SK-MEL-5 (cell line): ENCODE measurements at regions not wholly inside any gene's neighbourhood (a gene's known extent, or its start where the extent isn't known, plus 50 kb on each side); places are given as distances from the start of the nearest gene placed in this dataset.
A peak's percentile ranks its signal among the peaks of the same experiment; 100 is the strongest.

Experiments
- DNase-seq: peaks from one replicate; pipeline ENCODE4 v3.0.0-alpha.2; 2016; ENCODE audit warnings: low read depth, low spot score
- in situ Hi-C: cut with HindIII; loops from 2 replicates; pipeline ENCODE4 v1.10.0; 2016; ENCODE audit warnings: low sequenced_read_pairs, high pct_unique_total_duplicates, low pct_unique_long_range_greater_than_20kb

DNA sequence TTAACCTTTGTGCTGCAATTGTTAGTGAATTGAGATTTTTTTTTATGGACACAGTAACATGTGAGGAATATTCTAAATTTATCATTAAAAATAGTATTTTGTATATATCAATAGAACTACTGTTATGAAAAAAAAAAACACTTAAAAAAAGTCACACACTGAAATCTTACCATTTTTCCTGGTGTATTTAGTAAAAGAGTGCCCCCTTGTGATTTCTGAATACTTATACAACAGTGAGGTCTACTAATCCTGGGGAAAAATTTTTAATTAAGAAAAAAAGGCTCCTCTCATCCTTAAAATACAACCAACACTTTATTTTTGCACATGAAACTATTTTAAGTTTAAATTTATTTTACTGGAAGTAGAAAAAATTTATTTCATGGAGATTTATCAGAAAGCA lies 56.4 kb upstream of the SPOCK3 start:
- in situ Hi-C loops = no loop called here
- peak; percentile 61 for DNase-seq

DNA sequence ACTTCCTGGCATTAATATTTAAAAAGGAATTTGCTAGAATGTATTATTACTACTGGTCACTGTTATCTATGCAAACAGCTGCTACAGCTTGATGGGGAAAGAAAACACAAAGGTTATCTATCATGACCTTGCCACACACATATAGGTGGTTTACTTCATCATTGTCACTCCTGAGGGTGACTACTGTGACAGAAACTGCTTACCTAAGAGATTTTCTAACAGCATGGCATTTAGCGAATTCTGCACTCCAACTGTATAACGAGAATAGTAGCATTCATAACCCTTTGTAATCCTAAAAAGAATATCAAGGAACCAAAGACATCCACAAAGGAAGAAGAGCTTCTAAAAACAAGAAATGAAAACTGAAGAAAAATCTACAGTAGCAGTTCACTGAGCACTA lies 74.6 kb upstream of the SPOCK3 start:
- no peak for DNase-seq
- in situ Hi-C loops = no loop called here

DNA sequence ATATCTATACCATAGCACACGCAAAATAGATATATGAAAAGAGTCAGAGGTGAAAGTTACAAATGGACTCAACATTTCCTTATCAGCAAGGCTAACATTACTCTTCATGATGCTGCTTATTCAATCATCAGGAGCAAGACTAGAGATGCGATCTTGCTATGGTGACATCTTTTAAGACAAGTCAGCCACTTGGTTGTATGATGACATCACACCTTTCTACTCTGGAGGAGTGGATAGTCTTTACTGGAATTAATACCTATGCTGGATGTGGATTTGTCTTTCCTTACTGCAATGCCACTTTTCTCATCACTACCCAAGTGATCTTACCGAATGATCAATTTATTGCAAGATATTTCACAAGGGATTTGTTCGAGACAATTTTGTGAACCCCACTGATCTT lies 87.0 kb upstream of the SPOCK3 start:
- no peak for DNase-seq
- in situ Hi-C loops = no loop called here

DNA sequence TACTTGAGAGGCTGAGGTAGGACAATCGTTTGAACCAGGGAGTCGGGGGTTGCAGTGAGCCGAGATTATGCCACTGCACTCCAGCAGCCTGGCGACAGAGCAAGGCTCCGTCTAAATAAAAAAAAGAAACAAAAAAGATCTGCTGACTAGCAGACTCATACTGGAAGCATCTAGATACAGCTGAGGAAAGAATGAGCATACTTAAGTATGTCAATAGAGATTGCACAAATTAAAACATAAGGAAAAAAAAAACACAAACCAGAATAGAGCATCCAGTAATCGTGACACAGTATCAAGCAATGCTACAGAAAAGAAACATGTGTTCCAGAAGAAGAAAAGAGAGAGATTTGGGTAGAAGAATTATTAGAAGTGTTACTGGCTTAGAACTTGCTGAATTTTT lies 105.5 kb upstream of the SPOCK3 start:
- in situ Hi-C loops = no loop called here
- DNase-seq = no peak

DNA sequence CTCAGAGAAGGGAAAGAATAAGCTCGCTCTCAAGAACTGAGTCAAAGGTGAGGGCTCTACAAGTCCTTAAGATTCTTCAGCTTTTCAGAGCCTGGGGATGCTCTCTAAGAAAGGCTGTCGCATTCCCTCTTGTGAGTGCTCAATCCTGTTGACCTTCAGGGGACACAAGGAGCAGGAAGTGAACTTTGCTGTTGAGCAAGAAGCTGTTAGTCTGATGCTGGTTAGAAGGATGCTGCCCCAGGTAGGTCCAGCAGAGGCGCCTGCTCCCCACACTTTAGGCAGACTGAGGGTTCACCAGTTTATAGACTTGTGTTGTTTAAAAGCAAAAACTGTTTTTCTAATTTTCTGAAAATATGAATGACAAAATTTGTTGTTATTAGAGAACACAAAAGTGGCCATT lies 125.4 kb upstream of the SPOCK3 start:
- in situ Hi-C loops = no loop called here
- no peak for DNase-seq

DNA sequence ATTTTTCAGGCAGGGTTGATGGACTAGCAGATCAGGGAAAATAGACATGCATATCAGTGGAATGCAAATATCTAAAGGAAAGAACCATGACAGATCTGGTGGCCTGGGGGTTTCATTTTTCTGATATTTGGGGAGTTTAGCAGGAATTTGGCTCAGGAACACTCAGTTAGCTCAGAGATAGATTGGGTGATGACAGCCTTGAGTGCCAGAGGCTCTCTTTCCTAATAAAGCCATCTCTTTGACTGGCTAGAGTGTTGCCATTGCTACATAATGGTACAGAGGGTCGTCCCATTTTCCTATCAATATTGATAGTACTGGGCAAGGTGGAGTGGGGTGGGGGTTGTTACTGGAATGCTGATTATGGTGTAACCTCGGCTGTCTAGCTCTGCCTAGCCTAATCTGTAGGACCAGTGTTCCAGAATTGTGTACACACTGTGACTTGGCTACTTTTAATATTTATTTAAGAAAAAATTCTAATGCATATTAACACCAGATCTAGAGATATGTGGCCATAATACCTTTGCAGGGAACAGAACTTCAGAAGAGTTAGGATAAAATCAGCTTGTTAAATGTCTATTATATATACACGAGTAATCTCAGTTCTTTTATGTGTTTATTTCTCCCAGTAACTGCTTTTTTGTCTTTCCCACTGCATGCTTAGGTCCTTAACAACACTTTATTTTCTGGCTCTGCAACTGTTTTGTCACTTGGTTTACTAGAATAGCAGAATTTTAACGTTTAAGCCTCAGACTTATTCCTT lies 145.0 kb upstream of the SPOCK3 start:
- in situ Hi-C loops = no loop called here
- DNase-seq = no peak

DNA sequence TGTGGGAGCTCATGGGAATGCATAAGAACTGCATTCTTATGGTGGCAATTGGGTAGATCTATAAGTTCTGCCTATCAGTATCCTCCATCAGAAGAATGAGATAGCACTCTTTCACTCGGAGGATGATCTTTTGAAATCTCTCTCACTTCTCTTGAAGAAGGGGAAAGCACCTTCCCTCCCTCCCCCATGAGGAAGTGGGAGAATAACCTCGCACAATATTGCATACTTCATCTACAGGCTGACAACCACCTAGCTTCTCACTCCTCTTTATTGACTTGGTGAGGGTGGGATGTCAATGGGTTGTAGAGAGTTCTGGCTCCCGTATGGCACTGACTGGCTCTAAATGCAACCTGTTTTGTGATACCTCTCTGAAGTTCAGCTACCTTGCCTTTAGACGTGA lies 146.7 kb upstream of the SPOCK3 start:
- DNase-seq = no peak
- in situ Hi-C loops = no loop called here

DNA sequence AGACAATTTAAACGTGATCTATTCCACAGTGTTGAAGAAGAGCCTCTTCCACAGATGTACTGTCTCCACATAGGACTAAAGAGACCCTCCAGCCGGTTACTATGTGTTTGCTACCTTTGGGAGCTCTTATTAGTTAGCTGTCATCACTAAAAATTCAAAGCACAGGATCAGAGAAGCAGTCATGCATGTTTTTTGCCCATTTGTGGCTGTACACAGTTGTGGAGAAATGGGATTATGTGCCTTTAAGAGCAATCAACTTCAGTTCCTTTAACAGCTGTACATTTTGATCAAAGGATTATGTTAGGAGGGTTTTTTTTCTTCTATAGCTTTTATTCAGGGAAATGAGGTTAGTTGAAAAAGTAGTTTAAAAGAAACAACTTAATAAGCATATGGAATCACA lies 149.0 kb upstream of the SPOCK3 start:
- in situ Hi-C loops = no loop called here
- DNase-seq = no peak

DNA sequence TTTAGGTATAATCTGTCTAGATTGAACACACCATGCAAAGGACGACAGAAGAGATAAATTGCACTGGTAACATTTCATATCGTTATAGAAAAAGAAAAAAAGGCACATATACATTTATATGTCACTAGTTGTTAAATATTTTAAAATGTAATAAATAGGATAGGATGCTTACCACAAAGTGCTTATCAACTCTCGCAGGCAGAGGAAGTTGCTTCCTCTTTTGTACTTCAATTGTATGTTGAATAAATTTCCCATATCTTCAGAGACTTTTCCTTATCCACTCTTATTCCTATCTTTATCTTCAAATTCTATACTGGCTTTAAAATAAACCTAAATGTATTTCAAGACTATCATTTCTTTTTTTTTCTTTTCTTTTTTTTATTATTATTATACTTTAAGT lies 163.3 kb upstream of the SPOCK3 start:
- in situ Hi-C loops = no loop called here
- no peak for DNase-seq

DNA sequence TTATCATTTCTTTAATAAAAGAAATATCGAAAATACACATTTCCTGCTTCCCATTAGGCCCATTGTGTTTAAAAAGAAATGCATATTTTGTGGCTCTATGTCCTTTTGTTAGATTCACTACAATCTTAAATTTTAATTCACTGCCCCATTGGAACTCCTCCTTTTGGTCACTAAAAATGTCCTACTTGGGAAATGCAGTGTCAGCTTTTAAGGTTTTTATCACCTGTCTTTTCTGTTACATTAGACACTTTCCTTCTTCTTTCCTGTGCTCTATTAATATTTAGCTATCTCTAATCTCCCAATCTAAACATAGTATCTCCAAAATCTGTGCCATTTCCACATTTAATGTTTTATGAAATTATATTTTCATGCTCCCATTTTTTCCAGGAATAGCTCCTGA lies 164.9 kb upstream of the SPOCK3 start:
- DNase-seq = no peak
- in situ Hi-C loops = no loop called here

DNA sequence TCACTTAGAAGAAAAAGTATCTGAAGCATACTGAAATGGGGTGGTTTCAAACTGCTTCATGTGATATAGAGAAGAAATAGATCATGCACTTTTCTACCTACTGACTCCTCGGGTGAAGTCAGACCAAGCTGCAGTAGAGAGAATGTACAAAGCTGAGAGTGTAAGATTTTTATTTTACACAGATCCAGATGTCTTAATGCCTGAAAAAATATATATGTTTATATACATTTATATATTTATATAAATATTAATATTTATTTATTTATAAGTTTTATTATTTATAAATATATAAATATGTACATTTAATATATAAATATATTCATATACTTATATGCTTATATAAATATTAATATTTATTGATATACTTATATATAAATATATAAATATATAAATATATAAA lies 171.9 kb upstream of the SPOCK3 start:
- in situ Hi-C loops = no loop called here

DNA sequence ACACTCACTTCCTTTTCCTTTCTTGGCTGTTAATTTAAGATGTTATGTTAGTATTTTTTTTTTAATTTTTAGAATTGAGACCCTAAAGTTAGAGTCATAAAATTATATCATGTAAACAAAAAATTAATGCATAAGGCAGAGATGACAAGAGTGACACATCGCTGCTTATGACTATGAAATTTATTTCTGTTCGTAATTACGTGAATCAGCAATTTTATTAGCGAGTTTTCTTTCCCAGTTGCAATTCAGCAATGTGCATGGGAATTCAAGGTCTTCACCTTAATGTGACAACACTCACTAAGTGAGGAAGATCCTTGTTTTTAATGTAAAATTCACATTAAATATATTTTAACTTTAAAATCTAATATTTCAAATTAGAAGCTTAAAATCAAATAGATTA lies 181.2 kb upstream of the SPOCK3 start:
- no peak for DNase-seq
- in situ Hi-C loops = no loop called here

More for the DNA sequence above, 171.9 kb upstream of the SPOCK3 start:
- no peak for DNase-seq

DNA sequence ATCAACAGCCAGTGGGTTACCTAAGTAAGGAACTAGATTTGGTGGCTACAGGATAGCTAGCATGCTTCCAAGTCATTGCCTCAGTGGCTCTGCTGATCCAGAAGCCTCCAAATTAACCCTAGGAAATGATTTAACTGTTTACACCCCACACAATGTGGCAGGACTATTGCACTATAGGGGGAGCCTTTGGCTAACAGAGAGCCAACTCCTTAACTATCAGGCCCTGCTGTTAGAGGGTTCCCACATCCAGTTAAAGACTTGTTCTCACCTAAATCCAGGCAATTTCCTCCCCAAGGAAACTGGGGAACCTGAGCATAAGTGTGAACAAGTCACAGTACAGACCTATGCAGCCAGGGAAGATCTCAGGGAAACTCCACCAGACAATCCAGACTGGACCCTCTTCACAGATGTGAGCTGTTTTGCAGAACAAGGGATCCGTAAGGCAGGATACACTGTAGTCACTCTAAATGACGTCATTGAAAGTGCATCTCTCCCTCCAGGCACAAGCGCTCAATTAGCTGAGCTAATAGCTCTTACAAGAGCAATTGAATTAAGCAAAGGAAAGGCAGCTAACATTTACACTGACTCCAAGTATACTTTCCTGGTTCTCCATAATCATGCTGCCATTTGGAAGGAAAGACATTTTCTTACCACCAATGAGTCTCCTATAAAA lies 185.3 kb upstream of the SPOCK3 start:
- in situ Hi-C loops = no loop called here
- DNase-seq = no peak

DNA sequence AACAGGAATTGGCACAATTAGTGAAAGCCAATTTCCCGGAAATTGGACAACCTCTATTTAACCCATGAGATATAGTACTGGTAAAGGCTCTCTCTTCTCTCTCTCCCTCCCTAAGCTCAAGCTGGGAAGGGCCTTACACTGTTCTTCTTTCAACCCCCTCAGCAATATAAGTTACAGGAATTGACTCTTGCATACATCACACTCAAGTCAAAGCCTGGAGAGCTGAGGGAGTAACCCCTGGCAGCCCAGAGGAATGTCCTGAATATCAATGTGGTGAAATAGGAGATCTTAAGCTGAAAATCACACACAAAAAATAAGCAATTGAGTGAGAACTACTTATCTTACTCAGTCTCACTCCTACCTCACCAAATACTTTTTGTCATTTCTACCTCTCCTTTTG lies 186.9 kb upstream of the SPOCK3 start:
- no peak for DNase-seq
- in situ Hi-C loops = no loop called here

DNA sequence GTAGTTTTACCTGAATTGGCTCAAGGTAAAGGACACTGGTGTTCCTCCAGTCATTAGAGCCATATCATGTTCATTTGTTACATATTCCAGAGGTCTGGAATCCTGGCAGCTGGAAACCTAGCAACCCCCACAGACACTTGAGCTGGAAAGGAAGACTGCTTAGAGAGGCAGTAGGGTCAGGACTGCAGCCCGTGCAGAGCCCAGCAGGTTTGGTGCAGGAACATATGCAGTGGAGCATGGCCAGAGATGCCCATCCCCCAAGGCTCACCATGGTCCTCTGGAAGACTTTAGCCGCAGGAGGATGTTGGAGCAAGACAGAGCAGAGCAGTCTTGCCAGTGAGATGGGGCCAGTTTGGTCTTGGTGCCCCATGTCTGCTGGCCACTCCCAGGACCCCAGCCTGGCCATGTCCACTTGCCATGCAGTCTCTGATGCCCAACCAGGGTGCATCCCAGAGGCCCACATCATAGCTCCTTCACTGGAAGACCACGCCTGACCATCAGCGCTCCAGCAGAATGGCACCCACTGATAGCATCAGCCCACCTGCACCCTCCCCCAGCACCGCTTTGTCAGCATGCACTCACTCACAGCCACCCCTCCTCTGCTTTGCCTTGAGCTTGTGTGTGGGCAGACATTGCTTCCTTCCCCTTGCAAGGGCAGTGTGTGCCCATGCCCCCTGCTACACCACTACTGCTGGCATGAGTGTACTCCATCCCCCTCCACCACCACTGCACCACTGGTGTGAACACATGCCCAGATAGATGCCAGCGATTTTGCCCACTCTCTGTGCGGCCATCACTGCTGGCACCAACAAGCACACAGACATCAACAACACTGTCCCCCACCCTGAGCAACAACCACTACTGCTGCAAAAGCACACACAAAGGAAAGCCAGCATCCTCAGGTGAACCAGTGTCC lies 190.3 kb upstream of the SPOCK3 start:
- no peak for DNase-seq
- in situ Hi-C loops = no loop called here

DNA sequence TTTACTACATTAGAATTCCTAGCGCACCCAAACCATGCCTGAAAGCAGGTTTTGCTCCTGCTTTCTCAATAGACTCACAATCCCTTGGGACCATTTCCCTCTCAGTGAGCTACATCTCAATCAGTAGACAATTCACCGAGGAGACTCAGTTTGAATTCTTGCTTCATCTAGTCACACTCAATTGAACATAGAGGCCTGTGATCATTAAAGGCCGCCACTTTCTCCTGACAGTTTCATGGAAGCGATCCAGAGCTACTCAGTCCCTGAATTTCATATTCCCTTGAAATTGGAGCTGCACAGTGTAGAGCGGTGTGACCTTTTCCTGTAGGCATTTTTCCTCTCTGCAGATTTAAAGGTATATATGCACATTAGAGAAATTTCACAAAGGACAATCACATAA lies 193.9 kb upstream of the SPOCK3 start:
- DNase-seq = no peak
- in situ Hi-C loops = no loop called here

DNA sequence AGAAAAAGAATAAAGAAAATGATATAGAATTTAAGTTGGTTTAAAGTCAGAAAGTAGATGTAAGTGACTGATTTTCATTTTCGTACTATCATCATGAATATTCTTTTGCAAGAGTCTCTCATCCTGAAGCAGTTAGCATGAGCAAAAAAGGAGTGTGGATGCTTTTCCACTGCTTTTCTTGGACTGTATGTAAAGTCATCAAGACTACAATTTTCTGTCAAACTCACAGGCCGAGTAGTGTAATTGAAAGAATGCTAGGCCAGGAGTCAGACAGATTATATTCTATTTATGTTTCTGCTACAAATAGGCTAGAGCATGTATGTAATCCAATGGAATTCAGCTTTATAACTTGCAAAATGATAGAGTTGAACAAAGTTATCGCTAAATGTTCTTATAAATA lies 197.1 kb upstream of the SPOCK3 start:
- in situ Hi-C loops = no loop called here

DNA sequence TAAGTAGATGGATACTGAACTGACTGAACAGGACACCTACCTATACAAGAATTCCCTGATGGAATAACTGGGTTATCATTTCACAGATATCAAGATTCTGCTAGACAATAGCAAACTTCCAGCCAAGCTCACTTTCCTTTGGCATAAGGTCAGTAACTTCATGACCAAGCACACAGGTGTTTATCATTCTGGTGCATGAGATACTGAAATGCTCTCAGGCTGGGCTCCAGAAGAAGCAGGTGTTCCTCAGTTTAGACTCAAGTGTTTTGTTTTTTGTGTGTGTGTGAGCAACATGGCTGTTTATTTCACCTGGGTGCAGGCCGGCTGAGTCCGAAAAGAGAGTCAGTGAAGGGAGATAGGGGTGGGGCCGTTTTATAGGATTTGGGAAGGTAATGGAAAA lies 201.5 kb upstream of the SPOCK3 start:
- in situ Hi-C loops = no loop called here

More for the DNA sequence above, 197.1 kb upstream of the SPOCK3 start:
- no peak for DNase-seq

More for the DNA sequence above, 201.5 kb upstream of the SPOCK3 start:
- no peak for DNase-seq
